RPMI8226 (cell line): ENCODE measurements at regions not wholly inside any gene's neighbourhood (a gene's known extent, or its start where the extent isn't known, plus 50 kb on each side); places are given as distances from the start of the nearest gene placed in this dataset.
"Not testable (repeated sequence)": the region's sequence is repeated elsewhere in the genome, so short reads cannot be mapped to it uniquely, and the experiment has no call there.

ENCODE experiments used
- DNase-seq: peaks from one replicate; pipeline ENCODE4 v3.0.0-alpha.2; 2015

DNA sequence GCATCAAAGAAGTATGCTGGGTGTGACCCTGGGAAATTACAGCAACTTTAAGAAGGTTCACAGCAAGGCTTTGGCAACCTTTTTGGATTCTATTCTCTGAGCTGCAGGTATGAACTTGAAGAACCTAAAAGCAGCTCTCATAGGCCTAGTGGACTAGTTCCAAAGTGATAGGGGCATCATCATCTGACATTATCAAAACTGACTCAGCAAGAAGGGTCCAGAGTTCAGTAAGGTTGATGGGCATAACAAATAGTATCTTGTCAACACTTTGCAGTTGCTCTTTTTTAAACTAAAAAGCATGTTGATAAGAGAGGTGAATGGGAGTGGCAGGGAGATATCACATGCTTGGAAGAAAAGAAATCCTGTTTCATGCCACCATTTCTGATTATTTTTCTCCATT, 249.3 kb downstream of the ZNF674 start:
- no peak for DNase-seq

DNA sequence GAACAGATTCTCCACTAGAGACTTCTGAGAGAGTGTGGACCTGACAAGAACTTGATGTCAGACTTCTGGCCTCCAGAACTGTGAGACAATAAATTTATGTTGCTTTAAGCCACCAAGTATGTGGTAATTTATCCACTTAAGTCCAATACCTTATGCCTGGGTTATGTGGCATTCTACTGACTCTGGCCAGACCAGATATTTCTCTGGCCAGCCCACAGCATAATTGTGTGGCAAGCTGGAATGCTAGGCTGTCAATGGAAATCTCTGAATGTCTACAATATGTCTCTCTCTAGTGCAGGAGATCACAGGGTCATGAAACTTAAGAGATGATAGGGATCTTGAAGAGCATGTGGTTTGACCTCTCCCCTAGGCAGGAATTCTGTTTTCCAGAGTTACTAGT, 251.0 kb downstream of the ZNF674 start:
- no peak for DNase-seq

DNA sequence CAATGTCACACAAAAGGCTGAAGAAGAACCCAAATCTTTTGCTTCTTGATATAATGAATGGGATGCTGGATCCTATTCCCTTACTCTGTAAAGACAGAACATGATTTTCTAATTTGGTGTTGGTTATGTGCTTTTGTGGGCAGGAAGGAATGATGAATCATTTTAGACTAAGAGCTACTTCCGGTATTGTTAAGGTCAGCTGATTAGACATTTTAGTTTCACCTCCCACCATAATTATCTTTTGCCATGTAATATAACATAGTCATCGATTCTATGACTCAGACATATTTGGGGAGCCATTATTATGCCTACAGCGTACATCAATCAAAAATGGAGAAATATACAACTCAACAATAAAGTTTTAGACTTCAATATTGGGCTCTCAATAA, 265.3 kb downstream of the ZNF674 start:
- no peak for DNase-seq

DNA sequence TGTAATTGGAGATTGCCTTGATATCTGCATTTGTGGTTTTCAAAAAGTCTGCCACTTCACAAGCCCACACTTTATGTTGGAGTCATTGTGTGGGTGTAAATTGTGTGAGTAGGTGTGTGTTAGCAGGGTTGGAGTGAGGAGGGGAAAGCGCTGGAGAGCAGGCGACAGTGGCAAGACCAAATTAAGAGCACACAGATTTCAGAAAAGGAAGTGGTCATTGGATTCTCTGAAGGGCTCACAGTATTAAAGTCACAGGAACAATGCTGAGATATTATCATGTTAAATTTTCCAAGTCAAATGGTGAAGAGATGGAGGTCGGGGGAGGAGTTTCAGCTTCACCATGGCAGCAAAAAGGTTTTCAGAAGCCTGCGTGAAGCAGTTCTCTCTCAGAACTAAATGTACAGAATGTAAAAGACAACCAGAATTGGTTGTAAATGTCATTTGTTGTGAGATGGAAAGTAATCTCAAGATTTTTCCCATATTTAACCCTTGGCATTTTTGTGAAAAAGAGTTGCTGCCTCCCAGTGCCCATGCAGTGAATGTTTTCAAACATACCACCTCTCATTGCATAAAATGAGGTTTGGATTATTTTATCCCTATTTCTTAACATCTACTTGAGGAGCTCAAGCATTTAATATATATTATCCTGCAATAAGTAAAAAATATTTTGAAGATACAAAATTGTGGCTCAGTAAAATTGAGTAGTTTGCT, 265.9 kb downstream of the ZNF674 start:
- DNase-seq: no peak

DNA sequence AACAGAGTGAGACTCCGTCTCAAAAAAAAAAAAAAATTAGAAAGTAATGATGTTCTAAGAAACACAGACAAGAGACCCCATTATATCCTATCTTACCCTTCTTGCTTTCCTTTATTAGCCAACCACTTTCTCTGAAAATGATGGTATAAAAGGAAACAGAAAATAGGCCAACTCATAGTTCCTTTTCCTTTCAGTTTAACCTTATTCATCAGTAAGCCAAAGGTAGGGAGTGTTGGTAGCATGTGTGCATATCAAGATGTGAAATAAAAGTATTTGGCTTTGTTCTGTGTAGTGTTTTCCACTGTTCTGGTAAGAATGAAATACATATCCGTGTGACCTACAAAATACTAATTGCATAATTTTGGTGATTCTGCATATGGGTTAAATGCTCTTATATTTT, 266.6 kb downstream of the ZNF674 start:
- DNase-seq: no peak

DNA sequence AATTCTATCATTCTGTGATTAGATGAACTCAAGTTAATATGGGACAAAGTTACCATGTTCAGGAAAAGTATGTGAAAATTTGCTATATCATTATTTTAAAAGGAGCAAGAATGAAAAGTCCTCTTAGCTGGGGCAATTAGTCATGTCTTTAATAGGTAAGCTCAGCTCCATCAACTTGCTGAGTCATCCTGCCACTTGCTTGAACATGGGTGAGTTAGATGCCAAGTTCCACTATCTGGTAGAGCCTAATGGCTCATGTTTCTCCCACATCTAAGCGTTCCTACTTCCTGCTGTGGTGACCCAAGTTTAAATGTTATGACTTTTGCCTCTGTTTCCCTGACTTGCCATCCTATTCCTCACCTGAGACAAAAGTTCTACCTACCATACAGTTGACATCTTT, 276.8 kb downstream of the ZNF674 start:
- DNase-seq: no peak

DNA sequence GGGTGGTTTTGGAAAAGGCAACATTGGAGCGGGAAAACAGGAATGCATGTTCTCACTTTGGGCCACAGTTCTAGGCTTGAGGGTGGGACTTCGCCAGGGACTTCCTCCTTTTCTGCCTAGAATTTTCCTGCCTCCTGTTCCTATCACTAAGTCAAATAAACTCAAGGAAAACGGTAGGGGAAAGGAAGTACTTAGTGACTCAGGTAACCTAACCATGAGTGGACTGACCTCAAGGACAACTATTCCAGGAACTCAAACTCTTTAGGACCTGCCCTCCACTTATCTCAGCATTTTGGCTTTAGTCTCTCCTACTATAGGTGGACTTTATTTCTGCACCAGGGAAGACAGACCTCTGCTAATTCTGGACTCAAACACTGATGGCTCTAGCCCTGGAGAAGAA, 281.7 kb downstream of the ZNF674 start:
- no peak for DNase-seq

DNA sequence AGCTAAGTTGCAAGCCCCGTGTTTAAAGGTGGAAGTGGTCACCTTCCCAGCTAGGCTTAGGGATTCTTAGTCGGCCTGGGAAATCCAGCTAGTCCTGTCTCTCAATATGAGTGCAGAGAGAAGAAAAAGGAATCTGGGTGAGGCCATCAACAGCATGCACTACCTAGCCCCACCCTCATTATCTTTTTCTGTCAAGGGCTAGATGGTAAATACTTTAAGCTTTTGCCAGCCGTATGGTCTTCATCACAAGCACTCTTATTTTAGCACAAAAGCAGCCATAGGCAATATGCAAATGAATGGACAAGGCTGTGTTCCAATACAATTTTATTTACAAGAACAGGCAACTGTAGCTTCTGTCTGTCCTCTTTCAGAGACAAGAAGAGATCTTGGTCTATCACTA, 282.9 kb downstream of the ZNF674 start:
- DNase-seq: no peak

DNA sequence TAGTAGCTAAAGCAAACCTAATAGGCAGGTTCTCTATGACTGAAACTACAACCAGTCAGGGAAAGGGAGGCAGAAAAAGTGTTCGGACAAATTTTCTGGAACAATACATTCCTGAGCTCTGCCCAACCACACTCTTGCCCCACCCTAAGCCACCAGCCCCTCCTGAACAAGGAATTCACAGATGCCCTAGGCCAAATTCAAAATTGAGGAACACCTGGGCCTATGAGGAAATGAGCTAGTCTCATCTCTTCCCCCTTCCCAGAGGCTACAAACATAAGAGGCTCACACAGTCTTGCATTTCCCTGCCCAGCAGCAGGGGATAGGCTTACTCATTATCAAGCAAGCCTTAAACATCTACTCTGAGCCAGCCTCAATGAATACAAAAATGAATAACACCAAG, 284.7 kb downstream of the ZNF674 start:
- no peak for DNase-seq

DNA sequence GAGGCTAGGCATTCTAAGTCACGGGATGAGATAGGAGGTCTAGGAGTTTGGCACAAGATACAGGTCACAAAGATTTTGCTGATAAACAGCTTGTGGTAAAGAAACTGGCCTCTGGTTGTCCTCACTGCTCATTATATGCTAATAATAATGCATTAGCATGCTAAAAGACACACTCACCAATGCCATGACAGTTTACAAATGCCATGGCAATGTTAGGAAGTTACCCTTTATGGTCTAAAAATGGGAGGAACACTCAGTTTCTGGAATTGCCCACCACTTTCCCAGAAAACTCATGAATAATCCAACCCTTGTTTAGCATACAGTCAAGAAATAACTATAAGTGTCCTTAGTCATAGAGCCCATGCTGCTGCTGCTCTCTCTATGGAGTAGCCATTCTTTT, 286.9 kb downstream of the ZNF674 start:
- DNase-seq: no peak

DNA sequence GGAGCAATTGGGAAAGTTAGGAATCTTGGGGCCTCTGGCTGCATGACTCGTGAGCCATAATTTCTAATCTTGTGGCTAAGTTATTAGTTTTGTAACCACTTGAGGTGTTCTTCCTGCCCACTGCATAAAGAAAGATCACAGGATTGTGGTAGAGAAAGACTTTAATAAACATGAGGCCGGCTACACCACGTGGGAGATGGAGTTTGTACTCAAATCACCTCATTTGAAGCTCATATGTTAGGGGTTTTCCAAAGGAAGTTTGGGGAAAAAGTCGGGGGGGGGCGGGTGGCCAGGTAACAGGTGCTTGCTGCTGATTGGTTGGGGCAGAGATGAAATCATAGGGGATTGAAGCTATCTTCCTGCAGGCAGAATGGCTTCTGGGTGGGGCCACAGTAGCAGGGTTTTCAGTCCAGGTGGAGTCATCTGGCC, 287.8 kb downstream of the ZNF674 start:
- DNase-seq: no peak

DNA sequence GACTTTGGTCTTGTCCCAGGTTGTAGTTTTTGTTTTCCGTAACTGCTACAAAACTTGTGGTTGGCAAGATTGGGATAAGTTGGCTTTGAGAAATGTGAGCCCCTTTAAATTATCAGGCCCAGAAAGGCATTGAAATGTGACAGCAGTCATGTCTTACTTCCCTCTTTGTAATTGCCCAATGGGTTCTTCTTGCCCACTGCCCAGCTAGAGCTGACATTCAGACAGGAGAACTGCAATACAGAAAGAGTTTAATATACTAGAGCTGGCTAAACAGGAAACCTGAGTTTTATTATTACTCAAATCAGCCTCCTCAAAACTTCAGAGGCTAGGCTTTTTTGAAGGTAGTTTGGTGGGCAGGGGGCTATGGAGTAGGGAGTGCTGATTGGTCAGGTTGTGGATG, 288.3 kb downstream of the ZNF674 start:
- no peak for DNase-seq

DNA sequence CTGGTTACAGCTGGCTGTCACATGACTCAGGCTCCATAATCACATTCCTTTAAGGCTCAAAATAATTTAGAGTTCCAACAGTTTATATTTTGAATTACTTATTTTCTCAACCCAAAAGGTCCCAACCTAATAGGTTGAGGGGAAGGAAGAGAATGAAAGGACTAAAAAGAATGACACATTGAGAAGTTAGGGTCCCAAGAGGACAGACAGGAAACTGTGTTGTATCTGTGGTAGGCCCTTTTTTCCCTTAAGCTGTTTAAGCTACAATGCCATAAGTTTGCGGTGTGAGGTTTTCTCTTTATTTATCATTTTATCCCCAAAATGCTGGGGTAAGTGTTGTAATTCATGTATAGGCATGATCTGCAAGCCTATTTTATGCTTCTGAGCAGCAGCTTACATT, 290.2 kb downstream of the ZNF674 start:
- DNase-seq: no peak

DNA sequence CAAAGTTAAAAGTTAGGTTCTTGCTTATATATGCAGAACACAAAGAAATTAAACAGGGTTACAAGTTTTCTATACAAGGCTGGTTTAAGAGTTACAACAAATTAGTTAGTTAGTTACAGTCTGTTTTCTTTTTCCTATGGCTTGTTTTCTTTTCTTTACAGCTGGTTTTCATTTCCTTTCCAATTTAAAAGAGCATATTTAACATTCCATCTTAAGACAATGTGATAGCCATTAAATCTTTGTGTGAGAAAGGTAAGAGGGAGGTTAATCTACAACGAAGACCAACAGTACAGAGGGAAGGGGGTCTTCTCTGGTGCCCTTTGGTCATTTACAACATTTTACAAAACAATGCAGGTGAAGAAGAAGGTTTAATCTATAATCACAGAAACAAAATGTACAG, 290.6 kb downstream of the ZNF674 start:
- DNase-seq: no peak

DNA sequence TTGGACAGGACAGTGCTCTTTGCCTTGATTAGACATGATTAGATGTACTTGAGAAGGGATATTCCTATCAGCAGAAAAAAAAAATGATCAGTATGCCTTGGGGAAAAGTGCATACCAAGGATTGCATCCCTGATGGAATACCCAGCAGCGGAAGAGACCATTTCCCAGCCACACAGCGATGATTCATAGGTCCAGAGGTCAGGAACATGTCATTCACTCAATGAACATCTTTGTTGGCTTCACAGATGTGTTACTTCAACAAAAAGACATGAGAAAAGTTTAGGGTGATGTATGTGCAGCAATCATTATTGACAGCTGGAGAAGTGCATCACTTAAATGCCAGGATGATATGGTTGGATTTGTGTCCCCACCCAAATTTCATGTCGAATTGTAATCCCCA, 293.5 kb downstream of the ZNF674 start:
- no peak for DNase-seq

DNA sequence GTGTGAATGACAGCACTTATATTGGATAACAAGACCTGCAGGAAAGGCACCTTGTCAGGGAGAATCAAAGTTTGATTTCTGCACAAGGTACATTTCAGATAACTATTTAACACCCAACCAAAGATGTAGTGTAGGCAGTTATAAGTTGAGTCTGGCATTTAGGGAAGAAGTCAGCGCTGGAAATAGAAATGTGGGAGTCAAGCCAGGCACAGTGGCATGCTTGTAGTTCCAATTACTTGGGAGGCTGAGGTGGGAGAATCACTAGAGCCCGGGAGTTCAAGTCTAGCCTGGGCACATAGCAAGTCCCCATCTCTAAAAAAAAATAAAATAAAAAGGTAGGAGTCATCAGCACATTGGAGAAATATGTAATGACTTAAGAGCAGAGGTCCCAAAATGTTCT, 295.1 kb downstream of the ZNF674 start:
- DNase-seq: no peak

DNA sequence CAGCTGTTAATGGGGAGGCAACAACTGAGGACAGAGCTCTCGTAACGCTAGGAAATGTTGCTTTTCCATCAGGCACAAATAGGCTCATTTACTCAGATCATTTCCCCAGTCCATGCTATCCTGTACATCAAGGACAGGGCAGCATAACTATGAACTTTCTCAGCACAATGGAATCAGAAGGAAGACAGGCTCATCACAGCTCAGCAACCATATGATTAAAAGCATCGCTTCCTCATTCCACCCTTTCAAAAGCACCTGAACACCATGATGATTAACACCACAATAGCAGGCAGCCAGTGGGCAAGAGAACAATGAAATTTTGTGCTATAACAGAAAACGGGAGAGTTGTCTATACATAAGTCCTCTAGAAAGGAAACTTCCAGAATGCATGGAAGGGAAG, 297.8 kb downstream of the ZNF674 start:
- no peak for DNase-seq

DNA sequence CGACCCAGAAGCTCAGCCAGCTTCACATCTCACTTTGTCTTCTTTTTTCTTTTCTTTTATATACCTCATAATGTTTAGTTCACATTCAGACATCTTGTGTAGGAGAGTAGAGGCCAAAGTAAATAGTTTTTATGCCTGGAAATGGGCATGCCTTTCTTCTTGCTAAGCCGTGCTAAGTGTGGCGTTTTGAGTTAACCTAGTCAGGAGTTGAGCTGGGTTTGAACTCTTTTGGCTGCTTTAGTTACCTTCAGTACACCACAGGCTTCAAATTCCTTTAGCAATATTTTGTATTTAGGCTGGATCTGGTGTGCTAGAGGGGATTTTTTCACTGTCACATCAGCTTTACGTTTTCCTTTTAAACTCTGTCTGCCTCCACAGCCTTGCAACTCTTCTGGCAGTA, 300.8 kb downstream of the ZNF674 start:
- DNase-seq: no peak

DNA sequence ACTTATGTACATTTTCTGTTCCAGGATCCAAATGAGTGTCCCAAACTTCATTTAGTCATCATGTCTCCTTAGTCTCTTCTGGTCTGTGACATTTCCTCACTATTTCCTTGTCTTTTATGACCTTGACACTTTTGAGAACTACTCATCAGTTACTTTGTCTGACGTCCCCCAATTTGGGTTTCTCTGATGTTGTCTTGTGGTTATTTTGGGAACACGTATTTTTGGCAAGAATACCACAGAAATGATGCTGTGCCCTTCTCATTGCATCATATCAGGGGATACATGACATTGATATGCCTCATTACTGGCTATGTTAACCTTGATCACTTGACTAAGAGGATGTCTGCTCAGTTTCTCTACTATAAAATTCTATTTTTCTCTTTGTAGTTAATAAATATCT, 308.8 kb downstream of the ZNF674 start:
- DNase-seq: no peak

DNA sequence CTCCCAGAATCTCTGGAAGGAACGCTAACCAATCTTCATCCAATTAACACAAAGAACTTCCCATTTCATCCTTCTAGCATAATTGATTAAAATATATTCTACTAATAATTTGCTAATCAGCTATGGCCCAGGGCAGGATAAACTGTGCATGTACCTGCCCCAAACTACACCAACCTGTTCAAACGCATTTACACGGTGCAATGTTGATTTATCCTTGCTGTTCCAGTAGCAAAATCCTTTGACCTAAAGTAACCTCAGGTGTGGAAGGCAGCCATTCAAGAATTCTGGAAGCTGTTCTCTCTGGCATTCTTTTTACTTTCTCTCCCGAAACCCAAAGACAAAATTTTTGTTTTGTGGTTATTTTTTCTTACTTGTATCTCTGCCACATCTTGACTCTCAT, 309.4 kb downstream of the ZNF674 start:
- no peak for DNase-seq

DNA sequence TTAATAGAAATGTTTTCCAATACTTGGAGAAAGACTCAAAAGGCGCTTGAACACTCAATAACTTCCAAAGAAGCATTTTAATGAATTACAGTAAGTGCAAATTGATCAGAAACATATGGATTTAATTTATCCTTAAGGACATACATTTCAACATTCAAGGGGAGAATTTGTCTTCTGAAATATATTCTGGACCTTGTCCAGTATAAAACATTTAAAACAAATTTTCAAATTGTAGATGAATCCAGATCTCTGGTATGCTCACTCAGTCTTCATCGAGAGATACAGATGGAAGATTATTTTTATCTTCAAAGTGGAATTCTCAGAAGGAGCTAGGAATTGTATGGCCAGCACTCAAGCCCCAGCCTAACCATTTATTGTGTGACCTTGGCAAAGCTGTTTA, 310.4 kb downstream of the ZNF674 start:
- DNase-seq: no peak

DNA sequence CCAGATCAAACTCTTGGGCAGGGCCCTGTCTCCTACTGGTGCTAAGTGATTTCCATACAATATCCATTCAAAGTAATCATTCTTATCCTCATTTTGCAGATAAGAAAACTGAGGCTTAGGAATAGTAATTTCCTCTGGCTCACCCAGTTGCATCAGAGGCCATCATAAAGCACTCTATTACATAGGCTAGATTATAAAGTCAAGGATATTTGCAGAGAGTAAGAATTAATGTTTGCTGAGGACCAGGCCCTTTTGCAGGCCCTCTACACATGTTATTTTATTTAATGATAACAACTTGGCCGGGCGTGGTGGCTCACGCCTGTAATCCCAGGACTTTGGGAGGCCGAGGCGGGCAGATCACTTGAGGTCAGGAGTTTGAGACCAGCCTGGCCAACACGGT, 316.8 kb downstream of the ZNF674 start:
- DNase-seq: no peak

DNA sequence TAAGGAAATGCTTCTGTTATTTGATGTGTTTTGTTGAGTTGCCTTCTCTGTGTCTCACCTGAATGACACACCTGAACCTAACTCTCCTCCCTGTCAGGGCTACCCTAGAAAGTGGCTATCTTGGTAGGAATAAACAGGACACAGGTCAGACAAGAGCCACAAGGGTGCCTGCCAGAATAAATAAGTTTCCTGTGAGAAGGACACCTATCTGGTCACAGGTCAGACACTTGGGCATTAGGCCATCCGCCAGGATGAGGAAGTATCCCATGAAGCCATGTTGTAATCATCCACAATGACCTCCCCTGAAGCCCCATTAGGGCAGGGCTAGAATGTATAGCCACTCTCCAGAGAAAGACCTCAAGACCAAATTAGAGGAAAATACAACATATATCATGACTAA, 318.8 kb downstream of the ZNF674 start:
- DNase-seq: no peak

DNA sequence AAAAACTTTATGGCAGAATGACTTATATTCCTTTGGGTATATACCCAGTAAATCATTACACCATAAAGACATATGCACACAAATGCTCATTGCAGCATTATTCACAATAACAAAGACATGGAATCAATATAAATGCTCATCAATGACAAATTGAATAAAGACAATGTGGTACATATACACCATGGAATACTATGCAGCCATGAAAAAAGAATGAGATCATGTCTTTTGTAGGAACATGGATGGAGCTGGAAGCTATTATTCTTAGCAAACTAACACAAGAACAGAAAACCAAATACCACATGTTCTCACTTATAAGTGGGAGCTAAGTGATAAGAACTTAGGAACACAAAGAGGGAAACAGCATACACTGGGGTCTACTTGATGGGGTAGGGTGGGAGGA, 321.7 kb downstream of the ZNF674 start:
- DNase-seq: not testable (repeated sequence)

DNA sequence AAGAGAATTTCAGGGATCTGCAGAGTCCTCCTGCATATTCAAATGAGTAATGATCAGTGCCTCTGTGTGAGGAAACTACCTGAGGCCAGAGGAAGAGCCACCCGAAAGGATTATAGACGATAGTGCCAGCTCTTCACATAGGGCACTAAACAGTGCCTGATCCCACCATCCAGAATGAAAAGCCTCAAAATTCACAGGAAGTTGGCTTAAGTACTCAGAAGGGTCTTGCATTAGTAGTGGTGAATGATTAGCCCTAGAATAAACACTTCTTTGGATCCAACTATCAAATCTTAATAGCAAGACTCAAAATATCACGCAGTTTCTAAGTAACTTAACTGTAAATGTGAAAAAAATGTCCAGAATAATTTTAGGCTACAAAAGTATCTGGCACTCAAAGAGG, 324.4 kb downstream of the ZNF674 start:
- no peak for DNase-seq

DNA sequence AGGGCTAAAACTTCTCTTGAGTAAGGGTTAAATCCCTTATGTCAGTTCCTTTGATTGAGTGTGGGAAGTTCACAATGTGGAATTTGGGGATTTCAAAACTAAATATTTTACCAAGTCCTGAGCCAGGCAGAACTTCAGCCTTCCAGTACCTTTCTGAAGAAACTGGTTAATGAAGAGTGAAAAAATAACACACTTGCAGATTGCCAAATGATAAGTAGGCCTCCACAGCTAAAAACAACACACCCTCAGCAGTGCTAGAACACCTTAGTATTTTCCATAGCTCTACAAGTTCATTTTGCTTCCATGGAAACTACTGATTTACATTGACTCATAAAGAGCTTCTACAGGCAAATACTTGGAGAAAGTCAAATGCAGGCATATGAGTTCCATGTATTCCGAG, 326.8 kb downstream of the ZNF674 start:
- no peak for DNase-seq
